Gastrocnemius medialis (tissue), 4 donors: ENCODE measurements at regions not wholly inside any gene's neighbourhood (a gene's known extent, or its start where the extent isn't known, plus 50 kb on each side); places are given as distances from the start of the nearest gene placed in this dataset.

Experiments used
- ATAC-seq, 2 donors: fragments of 150-250 bp; one replicate each; pipeline ENCODE4 v1.9.1; 2016
- DNase-seq, 2 donors: peaks; one replicate each; pipeline ENCODE4 v3.0.0-alpha.2; 2019
- H3K27ac ChIP-seq, 4 donors: fragments of 200-600 bp; sonication (generic); 1 replicate in 1 of 4; 2 replicates in 3 of 4; pipeline ENCODE4 v1.5.1; 2016 to 2018; ENCODE audit warnings: mild to moderate bottlenecking in 2 of 4, moderate library complexity in 1 of 4
- H3K27me3 ChIP-seq, 3 donors: fragments of 200-600 bp; sonication (generic) in 2 of 3; 1 replicate in 1 of 3; 2 replicates in 2 of 3; pipeline versions ENCODE4 v1.5.1 to v1.6.0; 2016 to 2019; ENCODE audit warnings: mild to moderate bottlenecking in 1 of 3, moderate library complexity in 1 of 3
- H3K36me3 ChIP-seq, 2 donors: fragments of 200-600 bp; sonication (generic) in 1 of 2; one replicate each; pipeline ENCODE4 v1.5.1; 2017 to 2018
- H3K4me1 ChIP-seq, 2 donors: fragments of 200-600 bp; sonication (generic) in 1 of 2; one replicate each; pipeline ENCODE4 v1.5.1; 2016 to 2017; ENCODE audit warnings: mild to moderate bottlenecking in 2 of 2
- H3K4me3 ChIP-seq, 4 donors: fragments of 200-600 bp; sonication (generic) in 3 of 4; 1 replicate in 1 of 4; 2 replicates in 3 of 4; pipeline ENCODE4 v1.5.1; 2016 to 2019; ENCODE audit warnings: mild to moderate bottlenecking in 2 of 4
- H3K9me3 ChIP-seq, 3 donors: fragments of 200-600 bp; sonication (generic) in 2 of 3; 1 replicate in 1 of 3; 2 replicates in 2 of 3; pipeline ENCODE4 v1.5.1; 2016 to 2019
- CTCF ChIP-seq, 5 experiments: fragments of 450-650 bp in 3 of 5; fragments of 200-600 bp in 2 of 5; sonication (generic) in 2 of 5; IDR thresholded peaks in 4 of 5; conservative IDR thresholded peaks in 1 of 5; 1 replicate in 4 of 5; 2 replicates in 1 of 5; pipeline ENCODE4 v1.5.1; 2016 to 2019; ENCODE audit warnings: antibody characterized with exemption in 5 of 5, mild to moderate bottlenecking in 3 of 5, moderate library complexity in 3 of 5
- POLR2A ChIP-seq, 2 donors: fragments of 450-650 bp; IDR thresholded peaks; one replicate each; pipeline ENCODE4 v1.6.1; 2017; ENCODE audit warnings: antibody characterized with exemption in 2 of 2, mild to moderate bottlenecking in 2 of 2, moderate library complexity in 2 of 2
- in situ Hi-C, 4 donors: fragments of 200-750 bp; cut with MboI; loops; one replicate each; pipeline versions ENCODE4 v1.15.0 to v1.8.0; 2017; ENCODE audit warnings: low sequenced_read_pairs in 4 of 4
- intact Hi-C: fragments of 100-400 bp; cut with DNase I; formaldehyde crosslinking; loops from one replicate; pipeline ENCODE4 v1.15.1; 2023; ENCODE audit warnings: low total_unique reads

GRCh38 chr14:66206554-66206953 is 279.6 kb upstream of the CCDC196 start:
- Histone ChIP-seq H3K27me3 (no peaks in the 10 kb centered on the region), H3K27ac (no peak overlapping the region), H3K9me3 (no peaks in the 10 kb centered on the region), H3K4me3 (no peak overlapping the region), H3K36me3 (no peaks in the 10 kb centered on the region), H3K4me1 (no peaks in the 10 kb centered on the region)
- intact Hi-C loops (no loop called here), in situ Hi-C loops (no loop called here)
- TF ChIP-seq POLR2A (IDR thresholded peaks at IDR 0.05) (no peak), CTCF (IDR thresholded peaks at IDR 0.05 in 4 of 5, conservative IDR thresholded peaks at IDR 0.05 in 1 of 5) (no peak)
- ATAC-seq: no peak
- no peak for DNase-seq

GRCh38 chr14:66216763-66217162 is 269.4 kb upstream of the CCDC196 start:
- intact Hi-C loops: no loop called here
- Histone ChIP-seq H3K4me1 (no peaks in the 10 kb centered on the region), H3K9me3 (no peaks in the 10 kb centered on the region), H3K27me3 (no peaks in the 10 kb centered on the region), H3K27ac (no peak overlapping the region), H3K4me3 (no peak overlapping the region), H3K36me3 (no peaks in the 10 kb centered on the region)
- TF ChIP-seq POLR2A (IDR thresholded peaks at IDR 0.05) (no peak), CTCF (IDR thresholded peaks at IDR 0.05 in 4 of 5, conservative IDR thresholded peaks at IDR 0.05 in 1 of 5) (no peak)
- DNase-seq (no peak), ATAC-seq (no peak)
- in situ Hi-C loops: no loop called here

DNA sequence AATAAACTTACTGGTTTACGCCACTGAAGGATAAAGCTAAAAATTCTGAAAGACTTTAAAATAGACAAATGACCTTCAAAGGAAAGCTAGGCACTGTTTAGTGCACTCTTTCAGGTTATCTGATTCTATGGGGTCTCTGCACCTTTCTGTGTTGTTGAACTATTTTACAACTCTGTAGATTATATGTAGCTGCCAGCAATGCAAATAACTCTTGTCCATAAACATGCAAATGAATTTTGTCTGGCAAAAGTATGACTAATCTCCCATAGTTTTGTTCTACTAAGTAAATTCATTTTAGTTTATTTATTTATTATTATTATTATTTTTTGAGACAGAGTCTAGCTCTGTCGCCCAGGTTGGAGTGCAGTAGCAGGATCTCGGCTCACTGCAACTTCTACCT is 266.3 kb upstream of the CCDC196 start:
- no peak overlapping the region for H3K27ac ChIP-seq
- intact Hi-C loops (no loop called here), in situ Hi-C loops (no loop called here)

DNA sequence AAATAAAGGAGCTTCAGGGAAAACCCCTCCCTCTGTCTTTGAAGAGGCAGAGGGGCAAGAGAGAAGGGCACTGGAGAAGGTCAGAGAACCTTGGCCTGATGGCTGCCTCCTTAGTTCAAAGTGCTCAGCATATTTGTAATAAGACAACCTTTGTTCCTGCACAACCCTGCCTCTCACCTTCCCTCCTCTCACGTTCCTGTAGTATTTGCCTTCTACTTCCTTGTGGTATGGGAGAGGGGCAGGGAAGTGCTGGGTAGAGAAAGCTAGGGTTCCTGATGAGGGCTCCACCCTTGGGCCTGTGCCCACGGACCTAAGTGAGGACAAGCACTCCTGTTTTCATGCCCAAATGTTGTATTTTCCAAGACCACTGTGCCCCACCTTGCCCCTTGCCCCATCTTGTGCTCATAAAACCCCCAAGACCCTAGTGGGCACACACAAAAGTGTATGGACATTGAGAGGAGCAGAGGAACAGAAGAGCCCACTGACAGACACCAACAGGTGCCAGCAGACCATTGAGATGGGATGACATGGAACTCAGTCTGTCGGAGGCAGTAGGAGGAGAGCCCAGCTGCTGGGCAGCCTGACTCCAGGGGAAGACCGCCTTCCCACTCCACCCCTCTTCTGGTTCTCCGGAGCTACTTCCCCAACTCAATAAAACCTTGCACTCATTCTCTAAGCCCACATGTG is 261.5 kb upstream of the CCDC196 start:
- intact Hi-C loops (no loop called here), in situ Hi-C loops (no loop called here)
- no peaks in the 10 kb centered on the region for H3K9me3 ChIP-seq
- ATAC-seq (no peak), DNase-seq (no peak)
- H3K36me3 ChIP-seq: no peaks in the 10 kb centered on the region
- H3K27me3 ChIP-seq: no peaks in the 10 kb centered on the region
- H3K27ac ChIP-seq: no peak overlapping the region
- TF ChIP-seq POLR2A (IDR thresholded peaks at IDR 0.05) (no peak), CTCF (IDR thresholded peaks at IDR 0.05 in 4 of 5, conservative IDR thresholded peaks at IDR 0.05 in 1 of 5) (no peak)
- no peak overlapping the region for H3K4me3 ChIP-seq
- H3K4me1 ChIP-seq: no peaks in the 10 kb centered on the region

More for the DNA sequence above, 266.3 kb upstream of the CCDC196 start:
- TF ChIP-seq POLR2A (IDR thresholded peaks at IDR 0.05) (no peak), CTCF (IDR thresholded peaks at IDR 0.05 in 4 of 5, conservative IDR thresholded peaks at IDR 0.05 in 1 of 5) (no peak)
- Histone ChIP-seq H3K9me3 (no peaks in the 10 kb centered on the region), H3K4me1 (no peaks in the 10 kb centered on the region), H3K27me3 (no peaks in the 10 kb centered on the region), H3K36me3 (no peaks in the 10 kb centered on the region), H3K4me3 (no peak overlapping the region)
- DNase-seq: no peak
- ATAC-seq: no peak

DNA sequence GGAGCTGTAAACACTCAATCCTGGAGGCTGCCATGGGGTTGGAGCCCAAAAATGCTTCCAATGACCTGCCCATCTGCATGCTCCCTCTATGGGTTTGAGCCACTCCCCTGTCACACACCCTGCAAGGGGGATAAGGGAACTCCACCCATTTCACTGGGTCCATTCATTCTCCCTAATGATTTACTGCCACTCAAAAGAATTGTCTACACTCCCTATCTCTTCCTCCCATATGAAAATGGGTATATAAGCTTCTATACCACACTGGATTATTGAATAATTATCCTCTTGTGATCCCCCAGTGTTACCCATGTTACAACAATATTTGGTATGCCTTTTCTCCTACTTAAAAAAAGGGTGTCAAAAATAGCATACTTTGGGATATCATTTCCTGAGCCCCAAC is 260.8 kb upstream of the CCDC196 start:
- TF ChIP-seq POLR2A (IDR thresholded peaks at IDR 0.05): no peak
- no peak overlapping the region for H3K4me3 ChIP-seq
- no peaks in the 10 kb centered on the region for H3K27me3 ChIP-seq
- no peak for DNase-seq
- intact Hi-C loops (no loop called here), in situ Hi-C loops (no loop called here)
- no peaks in the 10 kb centered on the region for H3K4me1 ChIP-seq
- H3K9me3 ChIP-seq: no peaks in the 10 kb centered on the region
- no peak overlapping the region for H3K27ac ChIP-seq
- no peaks in the 10 kb centered on the region for H3K36me3 ChIP-seq
- no peak for ATAC-seq
